Activated T-helper 1 cell treated with anti-CD3 and anti-CD28 coated beads, Interleukin-12 subunit alpha, Interleukin-12 subunit beta, Interleukin-2, Interleukin-4 antibody, amounts not matched to agents 30 ng/mL and 10 ng/mL and 1 ng/mL, durations not matched to agents 14 hours and 24 hours and 36 hours (primary cell): ENCODE measurements at regions not wholly inside any gene's neighbourhood (a gene's known extent, or its start where the extent isn't known, plus 50 kb on each side); places are given as distances from the start of the nearest gene placed in this dataset.

Source experiments
- DNase-seq: peaks from one replicate; pipeline ENCODE4 v3.0.0; 2021; ENCODE audit warnings: low spot score
- H3K27ac Mint-ChIP-seq: one replicate; pipeline ENCODE4 v1.8.0; 2021; ENCODE audit warnings: mild to moderate bottlenecking, mixed read lengths
- H3K27me3 Mint-ChIP-seq: one replicate; pipeline ENCODE4 v1.8.0; 2022; ENCODE audit warnings: mild to moderate bottlenecking, moderate library complexity, mixed read lengths; ENCODE audit not compliant: insufficient read depth
- H3K36me3 Mint-ChIP-seq: one replicate; pipeline ENCODE4 v1.8.0; 2021; ENCODE audit warnings: low read depth, mixed read lengths
- H3K4me1 Mint-ChIP-seq: one replicate; pipeline ENCODE4 v1.8.0; 2021; ENCODE audit warnings: low read depth, mixed read lengths
- H3K4me3 Mint-ChIP-seq: one replicate; pipeline ENCODE4 v1.8.0; 2021; ENCODE audit warnings: mild to moderate bottlenecking, moderate library complexity, mixed read lengths
- H3K9me3 Mint-ChIP-seq: one replicate; pipeline ENCODE4 v1.8.0; 2021; ENCODE audit warnings: mixed read lengths
- intact Hi-C: fragments of 100-400 bp; cut with micrococcal nuclease; formaldehyde crosslinking; loops from one replicate; pipeline ENCODE4 v1.15.1; 2024

DNA sequence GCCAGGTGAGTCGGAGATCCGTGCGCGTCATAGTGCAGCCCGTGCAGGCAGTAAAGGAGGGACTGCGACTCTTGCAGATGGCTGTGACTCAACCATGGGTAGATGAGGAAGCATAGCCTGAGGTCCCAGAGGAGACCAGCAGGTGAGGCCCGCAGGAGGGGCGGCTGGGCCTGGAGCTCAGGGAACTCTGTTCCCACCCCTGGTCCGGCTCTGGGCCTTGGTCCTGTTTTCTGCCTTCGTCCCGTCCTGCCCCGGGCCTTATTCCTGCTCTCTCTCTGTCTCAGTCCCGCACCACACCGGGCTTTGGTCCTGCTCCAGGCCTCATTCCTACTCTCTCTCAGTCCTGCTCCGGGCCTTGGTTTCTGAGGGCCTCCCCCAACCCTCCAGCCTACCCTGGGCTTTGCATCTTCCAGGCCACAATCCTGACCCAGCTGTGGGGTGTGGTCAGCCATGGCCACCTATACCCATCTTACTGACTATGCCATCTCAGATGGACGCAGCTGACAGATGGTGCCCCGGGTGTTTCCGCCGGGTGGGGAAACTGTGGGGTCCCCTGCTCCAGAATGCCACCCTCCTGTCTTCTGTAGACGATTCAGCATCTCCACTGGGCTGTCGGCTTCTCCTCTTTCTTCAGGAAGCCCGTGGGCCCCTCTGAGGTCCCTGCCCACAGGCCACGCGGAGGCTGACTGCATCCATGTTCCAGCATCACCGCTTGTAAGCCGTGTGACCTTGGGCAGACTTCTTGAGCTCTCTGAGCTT is 1134.1 kb downstream of the BRD1 start:
- H3K4me1 Mint-ChIP-seq = no peaks in the 10 kb centered on the region
- H3K27me3 Mint-ChIP-seq = no peaks in the 10 kb centered on the region
- DNase-seq = no peak
- no peaks in the 10 kb centered on the region for H3K36me3 Mint-ChIP-seq
- H3K27ac Mint-ChIP-seq = no peak overlapping the region
- no peaks in the 10 kb centered on the region for H3K9me3 Mint-ChIP-seq
- intact Hi-C loops = no loop called here
- no peak overlapping the region for H3K4me3 Mint-ChIP-seq

GRCh38 chr22:48692734-48693376 is 1134.8 kb downstream of the BRD1 start:
- H3K36me3 Mint-ChIP-seq = no peaks in the 10 kb centered on the region
- no peaks in the 10 kb centered on the region for H3K9me3 Mint-ChIP-seq
- H3K27ac Mint-ChIP-seq = no peak overlapping the region
- no peaks in the 10 kb centered on the region for H3K4me1 Mint-ChIP-seq
- no peaks in the 10 kb centered on the region for H3K27me3 Mint-ChIP-seq
- intact Hi-C loops = no loop called here
- DNase-seq = no peak
- no peak overlapping the region for H3K4me3 Mint-ChIP-seq

- Mint-ChIP-seq H3K9me3 (no peaks in the 10 kb centered on the region), H3K4me3 (no peak overlapping the region), H3K36me3 (no peaks in the 10 kb centered on the region), H3K27me3 (no peaks in the 10 kb centered on the region), H3K4me1 (no peaks in the 10 kb centered on the region), H3K27ac (no peak overlapping the region)
- intact Hi-C loops = no loop called here
- DNase-seq = no peak
These were observed 1136.2 kb downstream of the BRD1 start for GRCh38 chr22:48691431-48691851.

GRCh38 chr22:48690583-48691317 is 1136.9 kb downstream of the BRD1 start:
- DNase-seq = no peak
- no peaks in the 10 kb centered on the region for H3K27me3 Mint-ChIP-seq
- H3K9me3 Mint-ChIP-seq = no peaks in the 10 kb centered on the region

GRCh38 chr22:48689206-48689605 is 1138.5 kb downstream of the BRD1 start:
- Mint-ChIP-seq H3K27me3 (no peaks in the 10 kb centered on the region), H3K27ac (no peak overlapping the region), H3K4me3 (no peak overlapping the region), H3K9me3 (no peaks in the 10 kb centered on the region), H3K4me1 (no peaks in the 10 kb centered on the region), H3K36me3 (no peaks in the 10 kb centered on the region)
- intact Hi-C loops = no loop called here
- no peak for DNase-seq

More at GRCh38 chr22:48690583-48691317, 1136.9 kb downstream of the BRD1 start:
- no peaks in the 10 kb centered on the region for H3K4me1 Mint-ChIP-seq
- no peak overlapping the region for H3K4me3 Mint-ChIP-seq
- intact Hi-C loops = no loop called here
- H3K36me3 Mint-ChIP-seq = no peaks in the 10 kb centered on the region
- H3K27ac Mint-ChIP-seq = no peak overlapping the region

DNA sequence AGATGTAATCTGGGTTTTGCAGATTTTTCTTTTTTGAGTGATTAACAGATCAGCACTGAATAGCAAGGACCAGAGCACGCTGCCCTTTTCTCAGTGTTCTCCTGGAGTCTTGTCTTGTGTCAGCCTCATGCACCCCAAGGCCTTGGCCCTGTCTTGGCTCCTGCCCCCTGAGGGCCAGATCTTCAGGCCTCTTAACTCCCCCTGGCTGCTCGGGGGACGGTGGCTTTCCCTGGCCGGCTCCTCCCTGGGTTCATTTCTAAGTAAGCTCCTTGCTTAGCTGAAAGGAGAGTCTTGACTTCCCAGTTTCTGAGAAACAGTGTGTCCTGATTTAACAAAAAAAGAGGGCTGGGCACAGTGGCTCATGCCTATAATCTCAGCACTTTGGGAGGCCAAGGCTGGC is 1139.3 kb downstream of the BRD1 start:
- H3K36me3 Mint-ChIP-seq = no peaks in the 10 kb centered on the region
- H3K27me3 Mint-ChIP-seq = no peaks in the 10 kb centered on the region
- H3K9me3 Mint-ChIP-seq = no peaks in the 10 kb centered on the region
- no peak for DNase-seq
- H3K4me3 Mint-ChIP-seq = no peak overlapping the region
- no peaks in the 10 kb centered on the region for H3K4me1 Mint-ChIP-seq
- intact Hi-C loops = no loop called here
- H3K27ac Mint-ChIP-seq = no peak overlapping the region

DNA sequence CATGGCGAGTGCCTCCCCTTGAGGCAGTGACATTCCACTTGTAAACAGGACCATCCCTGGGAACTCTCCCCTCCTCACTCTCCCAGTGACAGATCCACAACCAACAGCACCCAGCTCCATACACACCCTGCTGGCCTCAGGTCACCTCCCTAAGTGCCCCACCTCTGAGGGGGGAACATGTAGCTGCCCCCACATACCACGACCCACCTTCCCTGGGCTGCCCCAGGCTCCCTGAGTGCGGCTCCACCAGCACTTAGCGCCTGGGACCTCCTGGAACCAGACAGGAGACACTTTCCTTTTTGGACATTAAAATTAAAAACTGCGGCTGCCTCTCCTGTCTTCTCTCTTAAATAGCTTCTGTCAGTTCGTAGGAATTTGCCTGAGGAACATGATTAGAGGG is 1140.1 kb downstream of the BRD1 start:
- no peak overlapping the region for H3K4me3 Mint-ChIP-seq
- H3K36me3 Mint-ChIP-seq = no peaks in the 10 kb centered on the region
- no peaks in the 10 kb centered on the region for H3K9me3 Mint-ChIP-seq
- intact Hi-C loops = no loop called here
- no peak overlapping the region for H3K27ac Mint-ChIP-seq
- H3K27me3 Mint-ChIP-seq = no peaks in the 10 kb centered on the region
- no peaks in the 10 kb centered on the region for H3K4me1 Mint-ChIP-seq
- no peak for DNase-seq

DNA sequence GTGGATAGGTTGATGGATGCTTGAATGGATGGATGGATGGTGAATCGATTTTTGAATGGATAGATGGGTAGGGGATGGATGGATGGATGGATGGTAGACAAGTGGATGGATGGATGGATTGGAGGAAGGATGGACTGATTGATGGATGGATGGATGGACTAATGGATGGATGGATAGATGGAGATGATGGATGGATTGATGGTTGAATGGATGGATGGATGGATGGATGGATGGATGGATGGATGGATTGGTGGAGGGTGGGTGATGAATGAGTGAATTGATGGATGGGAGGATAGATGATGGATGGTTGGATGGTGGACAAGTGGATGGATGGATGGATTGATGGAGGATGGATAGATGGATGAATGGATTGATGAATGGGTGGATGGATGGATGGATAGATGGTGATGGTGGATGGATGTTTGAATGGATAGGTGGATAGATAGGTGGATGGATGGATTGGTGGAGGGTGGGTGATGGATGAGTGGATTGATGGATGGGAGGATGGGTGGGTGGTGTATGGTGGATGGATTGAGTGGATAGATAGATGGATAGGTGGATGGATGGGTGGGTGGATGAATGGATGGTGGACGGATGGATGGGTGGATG is 1140.9 kb downstream of the BRD1 start:
- no peak for DNase-seq
- H3K4me1 Mint-ChIP-seq = no peaks in the 10 kb centered on the region
- H3K4me3 Mint-ChIP-seq = no peak overlapping the region
- no peaks in the 10 kb centered on the region for H3K36me3 Mint-ChIP-seq
- intact Hi-C loops = no loop called here
- H3K9me3 Mint-ChIP-seq = no peaks in the 10 kb centered on the region
- H3K27ac Mint-ChIP-seq = no peak overlapping the region
- H3K27me3 Mint-ChIP-seq = no peaks in the 10 kb centered on the region

DNA sequence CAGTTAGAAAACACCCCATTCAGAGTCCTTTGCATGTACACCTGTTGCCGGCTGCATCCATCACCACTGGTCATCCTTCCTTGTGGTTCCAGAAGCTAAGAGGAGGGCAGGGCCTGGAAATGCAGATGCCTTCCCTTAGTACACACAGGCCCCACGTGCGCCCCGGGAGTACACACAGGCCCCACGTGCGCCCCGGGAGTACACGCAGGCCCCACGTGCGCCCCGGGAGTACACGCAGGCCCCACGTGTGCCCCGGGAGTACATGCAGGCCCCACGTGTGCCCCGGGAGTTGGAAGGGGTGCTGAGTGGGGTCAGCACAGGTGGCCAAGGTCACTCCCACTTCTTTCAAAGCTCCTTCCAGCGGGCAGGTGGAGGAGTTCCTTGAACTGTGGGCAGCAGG is 1141.9 kb downstream of the BRD1 start:
- H3K4me3 Mint-ChIP-seq = no peak overlapping the region
- DNase-seq = no peak
- H3K36me3 Mint-ChIP-seq = no peaks in the 10 kb centered on the region
- no peaks in the 10 kb centered on the region for H3K9me3 Mint-ChIP-seq
- H3K4me1 Mint-ChIP-seq = no peaks in the 10 kb centered on the region
- H3K27ac Mint-ChIP-seq = no peak overlapping the region
- intact Hi-C loops = no loop called here
- no peaks in the 10 kb centered on the region for H3K27me3 Mint-ChIP-seq

GRCh38 chr22:48683640-48684039 is 1144.0 kb downstream of the BRD1 start:
- intact Hi-C loops = no loop called here
- Mint-ChIP-seq H3K9me3 (no peaks in the 10 kb centered on the region), H3K4me1 (no peaks in the 10 kb centered on the region), H3K27me3 (no peaks in the 10 kb centered on the region), H3K27ac (no peak overlapping the region), H3K4me3 (no peak overlapping the region), H3K36me3 (no peaks in the 10 kb centered on the region)
- no peak for DNase-seq

DNA sequence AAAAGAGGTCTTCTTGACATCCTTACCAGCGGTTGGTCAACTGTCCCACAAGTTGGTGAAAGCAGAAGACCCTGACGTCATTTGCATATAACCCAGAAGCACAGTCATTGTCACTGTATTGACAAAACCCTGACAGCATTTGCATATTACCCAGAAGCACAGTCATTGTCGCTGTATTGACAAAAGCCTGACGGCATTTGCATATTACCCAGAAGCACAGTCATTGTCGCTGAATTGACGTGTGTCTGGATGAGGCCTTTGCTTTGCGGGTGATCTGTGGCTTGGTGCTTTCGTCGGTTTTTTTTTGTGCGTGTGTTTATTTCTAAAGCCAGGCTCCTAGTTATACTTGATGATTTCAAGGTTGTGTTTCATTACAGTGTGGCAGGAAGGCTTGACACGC is 1145.2 kb downstream of the BRD1 start:
- intact Hi-C loops = no loop called here
- no peaks in the 10 kb centered on the region for H3K9me3 Mint-ChIP-seq
- no peaks in the 10 kb centered on the region for H3K36me3 Mint-ChIP-seq

DNA sequence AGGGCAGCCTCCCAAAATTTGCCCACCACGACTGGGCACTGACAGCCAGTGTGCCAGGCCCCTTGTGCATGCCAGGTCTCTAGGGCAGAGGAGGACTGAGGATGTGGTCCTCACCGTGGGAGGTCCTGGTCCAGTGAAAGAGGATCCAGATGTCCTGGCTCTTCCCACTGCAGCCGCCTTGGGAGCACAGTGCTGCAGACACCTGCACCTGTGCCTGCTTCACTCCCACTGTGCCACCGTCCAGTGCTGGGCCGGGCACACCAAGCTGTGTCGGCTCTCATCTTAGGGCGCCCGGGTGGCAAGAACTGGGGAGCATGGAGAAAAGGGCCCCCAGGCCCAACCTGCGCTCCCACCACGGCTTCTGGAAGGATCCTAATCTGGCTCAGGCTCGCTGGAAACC is 1147.1 kb downstream of the BRD1 start:
- no peak overlapping the region for H3K27ac Mint-ChIP-seq
- H3K36me3 Mint-ChIP-seq = no peaks in the 10 kb centered on the region
- no peak overlapping the region for H3K4me3 Mint-ChIP-seq
- no peaks in the 10 kb centered on the region for H3K4me1 Mint-ChIP-seq
- intact Hi-C loops = no loop called here
- no peaks in the 10 kb centered on the region for H3K9me3 Mint-ChIP-seq
- DNase-seq = no peak
- H3K27me3 Mint-ChIP-seq = no peaks in the 10 kb centered on the region

More for the DNA sequence above, 1145.2 kb downstream of the BRD1 start:
- no peak for DNase-seq
- Mint-ChIP-seq H3K27me3 (no peaks in the 10 kb centered on the region), H3K27ac (no peak overlapping the region), H3K4me3 (no peak overlapping the region), H3K4me1 (no peaks in the 10 kb centered on the region)
